Panc1 (cell line): ENCODE measurements at regions not wholly inside any gene's neighbourhood (a gene's known extent, or its start where the extent isn't known, plus 50 kb on each side); places are given as distances from the start of the nearest gene placed in this dataset.

Experiments used
- ATAC-seq: fragments of 200-7000 bp; cut with Tn5 transposase; 2 replicates; pipeline ENCODE4 v1.9.1; 2020; ENCODE audit warnings: mild to moderate bottlenecking, moderate library complexity
- BruUV-seq: library from RNA; stranded (reverse); fragments of 400-500 nt; replicated peaks from 2 replicates; lab custom pipeline; 2021; lab: Mats Ljungman, UMichigan
- CTCF ChIA-PET: fragments of 300-600 bp; sonication (Branson Sonifier 250); formaldehyde crosslinking; loops from one replicate; lab custom pipeline; 2022; ENCODE audit warnings: antibody characterized with exemption; lab: Charles Lee
- POLR2A ChIA-PET: fragments of 300-600 bp; sonication (Branson Sonifier 250); formaldehyde crosslinking; loops from one replicate; lab custom pipeline; 2022; ENCODE audit warnings: antibody characterized with exemption; lab: Charles Lee
- DNase-seq: peaks from one replicate; pipeline ENCODE4 v3.0.0-alpha.2; 2010; ENCODE audit warnings: low read depth, low spot score
- H3K27ac ChIP-seq: 2 replicates; pipeline ENCODE4 v1.5.1; 2011; ENCODE audit warnings: mild to moderate bottlenecking, low read length, inconsistent platforms
- H3K27me3 ChIP-seq: fragments of 200-500 bp; sonication (Bioruptor generic); 2 replicates; pipeline ENCODE4 v1.6.0; 2014; ENCODE audit warnings: low read length, inconsistent platforms; ENCODE audit not compliant: control insufficient read depth, insufficient read depth
- H3K36me3 ChIP-seq: fragments of 200-500 bp; sonication (Bioruptor generic); 2 replicates; pipeline ENCODE4 v1.5.1; 2014; ENCODE audit warnings: inconsistent platforms, mild to moderate bottlenecking, low read length, moderate library complexity; ENCODE audit not compliant: control insufficient read depth, insufficient read depth
- H3K4me1 ChIP-seq: 2 replicates; pipeline ENCODE4 v1.5.1; 2011; ENCODE audit warnings: inconsistent platforms, mild to moderate bottlenecking, low read length, moderate library complexity; ENCODE audit not compliant: control insufficient read depth, insufficient read depth
- H3K4me3 ChIP-seq, 2 experiments: 2 replicates each; pipeline ENCODE4 v1.5.1; 2011 to 2012; ENCODE audit warnings: low read depth in 2 of 2, low read length in 2 of 2, mild to moderate bottlenecking in 2 of 2, inconsistent platforms in 1 of 2, moderate library complexity in 1 of 2
- H3K9me3 ChIP-seq: fragments of 200-500 bp; sonication (Bioruptor generic); 2 replicates; pipeline ENCODE4 v1.5.1; 2014; ENCODE audit warnings: low read depth, mild to moderate bottlenecking, inconsistent platforms, low read length, moderate library complexity; ENCODE audit not compliant: control insufficient read depth, insufficient read depth
- CTCF ChIP-seq: fragments of 450-650 bp; IDR thresholded peaks from 2 replicates; pipeline ENCODE4 v1.5.1; 2017; ENCODE audit warnings: mild to moderate bottlenecking
- POLR2AphosphoS5 ChIP-seq: IDR thresholded peaks from 2 replicates; pipeline ENCODE4 v1.6.1; 2012; ENCODE audit warnings: mild to moderate bottlenecking, low read depth, low read length, moderate library complexity
- REST ChIP-seq, 2 experiments: IDR thresholded peaks; 2 replicates each; pipeline ENCODE4 v1.6.1; 2011 to 2012; ENCODE audit warnings: low read depth in 2 of 2, control low read depth in 1 of 2, low read length in 1 of 2, mild to moderate bottlenecking in 1 of 2, moderate library complexity in 1 of 2; ENCODE audit not compliant: insufficient read depth in 1 of 2
- SIN3A ChIP-seq: IDR thresholded peaks from 2 replicates; pipeline ENCODE4 v1.6.1; 2012; ENCODE audit warnings: low read depth, mild to moderate bottlenecking, low read length, moderate library complexity, borderline replicate concordance; ENCODE audit not compliant: insufficient read depth
- TCF7L2 ChIP-seq: IDR thresholded peaks from 2 replicates; pipeline ENCODE4 v1.6.1; 2011; ENCODE audit warnings: mild to moderate bottlenecking, low read depth, low read length, inconsistent platforms
- in situ Hi-C: cut with HindIII; loops from 2 replicates; pipeline ENCODE4 v1.10.0; 2016; ENCODE audit warnings: low sequenced_read_pairs, low pct_unique_long_range_greater_than_20kb
- intact Hi-C: fragments of 100-400 bp; cut with micrococcal nuclease; formaldehyde crosslinking; loops from one replicate; pipeline ENCODE4 v1.10.0; 2022; ENCODE audit not compliant: unreplicated experiment

DNA sequence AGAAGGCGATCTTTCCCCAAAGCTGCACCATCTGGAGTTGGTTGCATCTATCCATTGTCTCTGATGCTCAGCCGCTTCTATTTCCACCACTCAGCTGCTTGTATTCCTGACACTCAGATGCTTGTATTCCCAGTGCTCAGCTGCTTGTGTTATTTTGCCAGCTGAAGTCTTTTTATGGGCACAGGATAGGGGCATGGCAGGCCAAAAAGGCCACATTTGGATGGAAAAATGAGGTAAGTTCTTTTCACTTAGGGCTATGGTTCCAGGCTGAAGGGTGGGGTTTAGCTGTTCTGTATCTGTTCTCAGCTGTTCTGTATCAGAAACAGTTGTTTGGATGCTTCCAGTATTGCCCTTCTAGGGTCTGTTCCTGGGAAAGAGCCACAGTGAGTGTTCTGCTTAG lies 944.9 kb downstream of the QKI start:
- Histone ChIP-seq H3K27me3 (no peaks in the 10 kb centered on the region), H3K27ac (no peak overlapping the region), H3K4me3 (no peak overlapping the region), H3K36me3 (no peaks in the 10 kb centered on the region), H3K9me3 (no peaks in the 10 kb centered on the region), H3K4me1 (no peaks in the 10 kb centered on the region)
- POLR2A ChIA-PET = no interaction called here
- no peak for DNase-seq
- intact Hi-C loops = no loop called here
- no peak for ATAC-seq
- BruUV-seq = no TSS peak
- in situ Hi-C loops = no loop called here
- CTCF ChIA-PET = no interaction called here
- TF ChIP-seq TCF7L2 (no peak), POLR2AphosphoS5 (no peak), SIN3A (no peak), CTCF (no peak), REST (IDR thresholded peaks at IDR 0.05; ENCODE audit: insufficient read depth in 1 of 2, low read depth in 2 of 2, low read length in 1 of 2) (no peak)

- H3K36me3 ChIP-seq = no peaks in the 10 kb centered on the region
- no peak for DNase-seq
- no peaks in the 10 kb centered on the region for H3K27me3 ChIP-seq
- intact Hi-C loops = no loop called here
- no peak overlapping the region for H3K27ac ChIP-seq
- H3K4me3 ChIP-seq = no peak overlapping the region
- in situ Hi-C loops = no loop called here
- ChIA-PET CTCF (no interaction called here), POLR2A (no interaction called here)
- no peaks in the 10 kb centered on the region for H3K4me1 ChIP-seq
- ATAC-seq = no peak
- BruUV-seq = no TSS peak
- no peak for TF ChIP-seq CTCF
- no peak for TF ChIP-seq POLR2AphosphoS5
- TF ChIP-seq SIN3A = no peak
- TF ChIP-seq REST (IDR thresholded peaks at IDR 0.05; ENCODE audit: insufficient read depth in 1 of 2, low read depth in 2 of 2, low read length in 1 of 2) = no peak
- no peak for TF ChIP-seq TCF7L2
- no peaks in the 10 kb centered on the region for H3K9me3 ChIP-seq
Measured at GRCh38 chr6:164359036-164359435, 944.5 kb downstream of the QKI start.
